GM12878 (cell line): ENCODE measurements at regions not wholly inside any gene's neighbourhood (a gene's known extent, or its start where the extent isn't known, plus 50 kb on each side); places are given as distances from the start of the nearest gene placed in this dataset.

Source experiments
- ATAC-seq: fragments of 200-7000 bp; cut with Tn5 transposase; 3 replicates; pipeline ENCODE4 v1.9.1; 2020; ENCODE audit warnings: mild to moderate bottlenecking, moderate library complexity
- BruUV-seq: library from RNA; stranded (reverse); fragments of 400-500 nt; replicated peaks from 2 replicates; lab custom pipeline; 2021; lab: Mats Ljungman, UMichigan
- CTCF ChIA-PET: fragments of 300-600 bp; sonication (Branson Sonifier 250); formaldehyde crosslinking; extraction: SDS; loops from one replicate; lab custom pipeline; 2021; ENCODE audit warnings: inconsistent platforms; lab: Yijun Ruan, JAX
- POLR2A ChIA-PET: fragments of 350-600 bp; formaldehyde crosslinking; extraction: SDS; loops from one replicate; lab custom pipeline; 2021; ENCODE audit warnings: inconsistent platforms; lab: Charles Lee
- RAD21 ChIA-PET: fragments of 300-600 bp; sonication (Branson Sonifier 250); formaldehyde crosslinking; loops from one replicate; lab custom pipeline; 2023; ENCODE audit warnings: antibody characterized with exemption; ENCODE audit not compliant: unreplicated experiment; lab: Charles Lee
- SMC1A ChIA-PET: fragments of 300-600 bp; sonication (Branson Sonifier 250); formaldehyde crosslinking; loops from one replicate; lab custom pipeline; 2023; ENCODE audit not compliant: unreplicated experiment, uncharacterized antibody; lab: Charles Lee
- DNase-seq: peaks from one replicate; pipeline ENCODE4 v3.0.0-alpha.2; 2011; ENCODE audit warnings: low read depth, low spot score
- FAIRE-seq: peaks from 3 replicates; lab custom pipeline; 2011; peaks lifted over from hg19 to GRCh38; lab: Jason Lieb, UNC
- H2AFZ ChIP-seq: 2 replicates; pipeline ENCODE4 v1.6.0; 2011; ENCODE audit warnings: low read depth, low read length, control low read depth; ENCODE audit not compliant: control insufficient read depth
- H3K27ac ChIP-seq: 2 replicates; pipeline ENCODE4 v1.5.1; 2011; ENCODE audit warnings: control low read depth; ENCODE audit not compliant: control insufficient read depth, insufficient read depth
- H3K27me3 ChIP-seq, 2 experiments: replicated peaks in 1 of 2; 2 replicates each; pipeline versions ENCODE4 v1.6.0 to v1.6.1; 2011; ENCODE audit warnings: low read length in 1 of 2; ENCODE audit not compliant: control insufficient read depth in 2 of 2, insufficient read depth in 2 of 2
- H3K36me3 ChIP-seq, 2 experiments: 2 replicates each; pipeline ENCODE4 v1.5.1; 2011; ENCODE audit warnings: low read length in 1 of 2; ENCODE audit not compliant: control insufficient read depth in 2 of 2, insufficient read depth in 2 of 2
- H3K4me1 ChIP-seq: 2 replicates; pipeline ENCODE4 v1.6.1; 2011; ENCODE audit warnings: mild to moderate bottlenecking, low read length, moderate library complexity, mixed read lengths; ENCODE audit not compliant: control insufficient read depth, insufficient read depth
- H3K4me2 ChIP-seq: 2 replicates; pipeline ENCODE4 v1.6.0; 2011; ENCODE audit warnings: control low read depth; ENCODE audit not compliant: control insufficient read depth, insufficient read depth
- H3K4me3 ChIP-seq: fragments of 200-600 bp; sonication (generic); 2 replicates; pipeline ENCODE4 v1.5.1; 2016
- H3K79me2 ChIP-seq: 2 replicates; pipeline ENCODE4 v1.6.0; 2011; ENCODE audit warnings: low read length; ENCODE audit not compliant: control insufficient read depth, insufficient read depth
- H3K9ac ChIP-seq: 2 replicates; pipeline ENCODE4 v1.8.0; 2011; ENCODE audit warnings: low read length, control low read depth, mixed read lengths; ENCODE audit not compliant: control insufficient read depth, insufficient read depth
- H3K9me3 ChIP-seq: replicated peaks from 3 replicates; pipeline ENCODE4 v1.5.1; 2011; ENCODE audit warnings: mild to moderate bottlenecking, low read length; ENCODE audit not compliant: control insufficient read depth, insufficient read depth
- H4K20me1 ChIP-seq: 2 replicates; pipeline ENCODE4 v1.6.0; 2011; ENCODE audit not compliant: control insufficient read depth, insufficient read depth
- MYC ChIP-seq: IDR thresholded peaks from 2 replicates; pipeline ENCODE4 v1.6.1; 2011; ENCODE audit warnings: mild to moderate bottlenecking, low read length, moderate library complexity, inconsistent platforms; ENCODE audit not compliant: insufficient read depth, insufficient replicate concordance, insufficient read length, severe bottlenecking
- SUPT20H ChIP-seq: IDR thresholded peaks from 2 replicates; pipeline ENCODE4 v1.6.1; 2011; ENCODE audit warnings: low read depth, mild to moderate bottlenecking, low read length, moderate library complexity, borderline replicate concordance; ENCODE audit not compliant: control insufficient read depth
- TARDBP ChIP-seq: IDR thresholded peaks from 2 replicates; pipeline ENCODE4 v1.6.1; 2016; ENCODE audit warnings: borderline replicate concordance
- WGBS: methylation state at CpG from one replicate; pipeline ENCODE4 v1.1.6; 2016; ENCODE audit warnings: low lambda C conversion rate; ENCODE audit not compliant: insufficient replicate concordance, insufficient coverage; ENCODE audit errors: missing lambda C conversion rate; 5-methylcytosine and 5-hydroxymethylcytosine counted together
- in situ Hi-C: fragments of 300-500 bp; cut with MboI; formaldehyde crosslinking; loops from 9 replicates; pipeline ENCODE4 v1.14.3; 2018; ENCODE audit warnings: mixed read lengths
- intact Hi-C: fragments of 100-400 bp; cut with micrococcal nuclease; formaldehyde crosslinking; loops from one replicate; pipeline ENCODE4 v1.14.2; 2022; ENCODE audit not compliant: unreplicated experiment
- TF ChIP-seq, protein P1 (sequence below): IDR thresholded peaks from 2 replicates; pipeline ENCODE4 v1.6.1; 2012; ENCODE audit warnings: low read depth, low read length, improper control_type of control experiment
- TF ChIP-seq, protein P2 (sequence below): IDR thresholded peaks from 2 replicates; pipeline ENCODE4 v1.6.1; 2011; ENCODE audit warnings: borderline replicate concordance, low read depth, mild to moderate bottlenecking, moderate library complexity, low read length; ENCODE audit not compliant: insufficient read depth, poor library complexity, severe bottlenecking

DNA sequence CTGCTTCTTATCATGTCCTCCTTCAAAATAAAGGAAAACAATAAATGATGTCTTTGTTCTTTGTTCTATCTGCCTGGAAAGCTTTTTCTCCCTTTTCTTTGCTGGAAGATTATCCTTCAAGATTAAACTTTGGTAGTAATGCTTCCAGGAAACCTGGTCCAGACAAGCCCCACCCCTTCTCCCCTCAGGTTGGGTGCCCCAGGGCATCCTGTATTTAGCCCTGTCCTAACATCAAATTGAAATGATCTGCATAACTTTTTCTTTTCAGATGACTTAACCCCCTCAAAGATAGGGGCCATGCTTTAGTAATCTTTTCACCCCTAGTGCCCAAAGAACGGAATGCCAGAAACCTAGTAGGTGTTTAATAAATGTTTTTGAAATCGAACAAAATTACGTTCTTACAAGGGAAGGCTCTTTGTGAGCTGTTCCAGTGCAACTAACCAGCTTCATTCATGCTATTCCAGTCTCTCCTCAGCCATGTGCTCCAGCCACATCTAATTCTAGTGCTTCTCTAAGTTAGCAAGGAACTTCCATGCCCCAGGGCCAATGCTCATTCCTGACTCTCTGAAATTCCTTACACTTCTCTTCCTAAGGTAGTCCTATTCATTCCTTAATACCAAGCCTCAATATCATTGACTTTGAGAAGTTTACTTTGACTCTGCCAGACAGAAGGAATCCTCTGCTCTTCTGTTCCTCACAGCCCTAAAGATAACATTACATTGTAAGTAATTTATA, 135.6 kb upstream of the BACH2 start:
- POLR2A ChIA-PET: no interaction called here
- CTCF ChIA-PET: interaction anchor here (0.6 to 1.0 kb wide), 2 partner anchors 12 to 52 kb away, joined by 3 read pairs; no protein-coding TSS in a partner anchor
- no peaks in the 10 kb centered on the region for H4K20me1 ChIP-seq
- H3K9me3 ChIP-seq: peaks cover 13% of the 10 kb centered on the region
- H3K9ac ChIP-seq: no peak overlapping the region
- in situ Hi-C loops (no loop called here), intact Hi-C loops (no loop called here)
- ATAC-seq (no peak), FAIRE-seq (no peak), DNase-seq (no peak)
- no peak overlapping the region for H3K4me2 ChIP-seq
- WGBS: 51% methylated on average over 3 of the region's 3 CpGs
- H3K27ac ChIP-seq: no peak overlapping the region
- H3K4me1 ChIP-seq: no peaks in the 10 kb centered on the region
- no peaks in the 10 kb centered on the region for H3K79me2 ChIP-seq
- SMC1A ChIA-PET: no interaction called here
- no peaks in the 10 kb centered on the region for H3K36me3 ChIP-seq
- TF ChIP-seq SUPT20H (no peak), MYC (no peak), TARDBP (no peak)
- TF ChIP-seq, protein P1, sequence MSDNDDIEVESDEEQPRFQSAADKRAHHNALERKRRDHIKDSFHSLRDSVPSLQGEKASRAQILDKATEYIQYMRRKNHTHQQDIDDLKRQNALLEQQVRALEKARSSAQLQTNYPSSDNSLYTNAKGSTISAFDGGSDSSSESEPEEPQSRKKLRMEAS: no peak
- TF ChIP-seq, protein P2, sequence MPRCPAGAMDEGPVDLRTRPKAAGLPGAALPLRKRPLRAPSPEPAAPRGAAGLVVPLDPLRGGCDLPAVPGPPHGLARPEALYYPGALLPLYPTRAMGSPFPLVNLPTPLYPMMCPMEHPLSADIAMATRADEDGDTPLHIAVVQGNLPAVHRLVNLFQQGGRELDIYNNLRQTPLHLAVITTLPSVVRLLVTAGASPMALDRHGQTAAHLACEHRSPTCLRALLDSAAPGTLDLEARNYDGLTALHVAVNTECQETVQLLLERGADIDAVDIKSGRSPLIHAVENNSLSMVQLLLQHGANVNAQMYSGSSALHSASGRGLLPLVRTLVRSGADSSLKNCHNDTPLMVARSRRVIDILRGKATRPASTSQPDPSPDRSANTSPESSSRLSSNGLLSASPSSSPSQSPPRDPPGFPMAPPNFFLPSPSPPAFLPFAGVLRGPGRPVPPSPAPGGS: no peak
- BruUV-seq: no TSS peak
- no peaks in the 10 kb centered on the region for H3K27me3 ChIP-seq
- H3K4me3 ChIP-seq: no peak overlapping the region
- RAD21 ChIA-PET: no interaction called here
- no peak overlapping the region for H2AFZ ChIP-seq
